ENCODE measurements at regions not wholly inside any gene's neighbourhood (a gene's known extent, or its start where the extent isn't known, plus 50 kb on each side); places are given as distances from the start of the nearest gene placed in this dataset.

- H3K36me3 ChIP-seq (ENCODE audit: control insufficient read depth, insufficient read depth, low read length): no peaks in the 10 kb centered on the region
- DNase-seq (ENCODE audit: extremely low read depth, insufficient read length): no peak
- H3K4me3 ChIP-seq (replicated peaks; ENCODE audit: low read depth, low read length): no peak overlapping the region
- H3K27me3 ChIP-seq (replicated peaks; ENCODE audit: control insufficient read depth, insufficient read depth, low read length): no peaks in the 10 kb centered on the region
- TF ChIP-seq CTCF (IDR thresholded peaks at IDR 0.05; ENCODE audit: insufficient read depth, low read length, poor library complexity, severe bottlenecking): no peak
These were observed 275.3 kb downstream of the INSIG2 start for GRCh38 chr2:118363604-118364003.

- no peak for DNase-seq (ENCODE audit: extremely low read depth, insufficient read length)
- H3K36me3 ChIP-seq (ENCODE audit: control insufficient read depth, insufficient read depth, low read length): no peaks in the 10 kb centered on the region
- no peak overlapping the region for H3K4me3 ChIP-seq (replicated peaks; ENCODE audit: low read depth, low read length)
- no peaks in the 10 kb centered on the region for H3K27me3 ChIP-seq (replicated peaks; ENCODE audit: control insufficient read depth, insufficient read depth, low read length)
- TF ChIP-seq CTCF (IDR thresholded peaks at IDR 0.05; ENCODE audit: insufficient read depth, low read length, poor library complexity, severe bottlenecking): no peak
These were observed 267.8 kb downstream of the INSIG2 start for GRCh38 chr2:118356051-118356450.

GRCh38 chr2:118351796-118352195 lies 263.5 kb downstream of the INSIG2 start:
- no peak overlapping the region for H3K4me3 ChIP-seq (replicated peaks; ENCODE audit: low read depth, low read length)
- no peaks in the 10 kb centered on the region for H3K36me3 ChIP-seq (ENCODE audit: control insufficient read depth, insufficient read depth, low read length)
- no peak for TF ChIP-seq CTCF (IDR thresholded peaks at IDR 0.05; ENCODE audit: insufficient read depth, low read length, poor library complexity, severe bottlenecking)
- DNase-seq (ENCODE audit: extremely low read depth, insufficient read length): no peak
- H3K27me3 ChIP-seq (replicated peaks; ENCODE audit: control insufficient read depth, insufficient read depth, low read length): no peaks in the 10 kb centered on the region

- Histone ChIP-seq H3K4me3 (replicated peaks; ENCODE audit: low read depth, low read length) (no peak overlapping the region), H3K27me3 (replicated peaks; ENCODE audit: control insufficient read depth, insufficient read depth, low read length) (no peaks in the 10 kb centered on the region), H3K36me3 (ENCODE audit: control insufficient read depth, insufficient read depth, low read length) (no peaks in the 10 kb centered on the region)
- DNase-seq (ENCODE audit: extremely low read depth, insufficient read length): no peak
- no peak for TF ChIP-seq CTCF (IDR thresholded peaks at IDR 0.05; ENCODE audit: insufficient read depth, low read length, poor library complexity, severe bottlenecking)
These were observed 262.4 kb downstream of the INSIG2 start for GRCh38 chr2:118350621-118351020.

- Histone ChIP-seq H3K4me3 (replicated peaks; ENCODE audit: low read depth, low read length) (no peak overlapping the region), H3K27me3 (replicated peaks; ENCODE audit: control insufficient read depth, insufficient read depth, low read length) (no peaks in the 10 kb centered on the region), H3K36me3 (ENCODE audit: control insufficient read depth, insufficient read depth, low read length) (no peaks in the 10 kb centered on the region)
- DNase-seq (ENCODE audit: extremely low read depth, insufficient read length): no peak
- TF ChIP-seq CTCF (IDR thresholded peaks at IDR 0.05; ENCODE audit: insufficient read depth, low read length, poor library complexity, severe bottlenecking): no peak
These were observed 261.1 kb downstream of the INSIG2 start for GRCh38 chr2:118349365-118349764.

GRCh38 chr2:118348380-118349034 lies 260.2 kb downstream of the INSIG2 start:
- DNase-seq (ENCODE audit: extremely low read depth, insufficient read length): no peak
- Histone ChIP-seq H3K27me3 (replicated peaks; ENCODE audit: control insufficient read depth, insufficient read depth, low read length) (no peaks in the 10 kb centered on the region), H3K4me3 (replicated peaks; ENCODE audit: low read depth, low read length) (no peak overlapping the region), H3K36me3 (ENCODE audit: control insufficient read depth, insufficient read depth, low read length) (no peaks in the 10 kb centered on the region)
- TF ChIP-seq CTCF (IDR thresholded peaks at IDR 0.05; ENCODE audit: insufficient read depth, low read length, poor library complexity, severe bottlenecking): no peak
